Nephron (organoid): ENCODE measurements at regions not wholly inside any gene's neighbourhood (a gene's known extent, or its start where the extent isn't known, plus 50 kb on each side); places are given as distances from the start of the nearest gene placed in this dataset.

ENCODE experiments used
- H3K27ac Mint-ChIP-seq, 3 experiments: 2 replicates each; pipeline ENCODE4 v1.8.0; 2020; ENCODE audit warnings: mixed read lengths in 3 of 3, mild to moderate bottlenecking in 2 of 3, moderate library complexity in 1 of 3
- H3K27me3 Mint-ChIP-seq: 2 replicates; pipeline ENCODE4 v1.8.0; 2021; ENCODE audit warnings: low read depth, mild to moderate bottlenecking, moderate library complexity, mixed read lengths
- H3K36me3 Mint-ChIP-seq: 2 replicates; pipeline ENCODE4 v1.8.0; 2020; ENCODE audit warnings: low read depth, mixed read lengths
- H3K4me1 Mint-ChIP-seq: 2 replicates; pipeline ENCODE4 v1.8.0; 2020; ENCODE audit warnings: mixed read lengths
- H3K4me3 Mint-ChIP-seq, 3 experiments: 2 replicates each; pipeline ENCODE4 v1.8.0; 2020; ENCODE audit warnings: mild to moderate bottlenecking in 3 of 3, mixed read lengths in 3 of 3, moderate library complexity in 2 of 3
- H3K9me3 Mint-ChIP-seq: 2 replicates; pipeline ENCODE4 v1.8.0; 2020; ENCODE audit warnings: mixed read lengths
- TF ChIP-seq, protein P1 (sequence below), 3 experiments: fragments of 200-600 bp; sonication (generic); IDR thresholded peaks; one replicate each; pipeline ENCODE4 v1.5.0; 2021; ENCODE audit warnings: antibody characterized with exemption in 3 of 3; ENCODE audit not compliant: unreplicated experiment in 3 of 3

DNA sequence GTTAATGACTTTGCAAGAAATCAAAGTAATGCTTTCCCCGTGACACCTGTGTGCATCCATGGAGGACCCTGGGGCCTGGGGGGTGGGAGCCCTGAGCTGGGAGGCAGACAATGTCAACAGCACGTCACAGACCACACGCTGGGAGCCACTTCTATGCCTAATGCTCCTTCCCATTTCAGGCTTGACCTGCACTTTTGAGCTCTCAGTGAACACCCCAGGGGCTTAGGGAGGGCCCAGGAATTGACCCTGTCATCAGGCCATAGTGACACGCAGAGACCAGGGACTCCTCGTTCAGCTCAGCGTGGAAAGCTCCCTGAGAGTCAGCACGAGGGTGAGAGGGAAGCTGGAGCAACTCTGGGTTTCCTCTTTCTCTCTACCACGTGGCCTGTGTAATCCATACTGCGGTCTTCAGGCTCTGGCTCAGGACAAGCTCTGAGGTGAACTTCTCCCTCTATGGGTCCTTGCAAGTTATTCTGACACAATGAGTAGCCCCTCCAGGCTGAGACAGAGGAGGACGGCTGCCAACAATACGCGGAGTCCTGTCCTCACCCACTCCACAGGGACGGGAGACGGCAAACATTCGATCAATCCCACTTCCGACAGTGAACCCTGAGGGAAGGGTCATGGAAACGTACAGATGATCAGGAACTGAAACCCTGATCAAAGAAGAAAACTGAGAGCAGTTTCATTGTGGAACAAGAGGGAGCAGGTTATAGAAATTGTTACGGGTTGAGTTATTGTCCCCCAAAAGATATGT is 130.8 kb upstream of the IRX4 start:
- Mint-ChIP-seq H3K36me3 (no peaks in the 10 kb centered on the region), H3K27me3 (peaks cover 33% of the 10 kb centered on the region), H3K27ac (no peak overlapping the region), H3K4me3 (no peak overlapping the region), H3K9me3 (no peaks in the 10 kb centered on the region), H3K4me1 (peaks cover 10% of the 10 kb centered on the region)
- TF ChIP-seq, protein P1, sequence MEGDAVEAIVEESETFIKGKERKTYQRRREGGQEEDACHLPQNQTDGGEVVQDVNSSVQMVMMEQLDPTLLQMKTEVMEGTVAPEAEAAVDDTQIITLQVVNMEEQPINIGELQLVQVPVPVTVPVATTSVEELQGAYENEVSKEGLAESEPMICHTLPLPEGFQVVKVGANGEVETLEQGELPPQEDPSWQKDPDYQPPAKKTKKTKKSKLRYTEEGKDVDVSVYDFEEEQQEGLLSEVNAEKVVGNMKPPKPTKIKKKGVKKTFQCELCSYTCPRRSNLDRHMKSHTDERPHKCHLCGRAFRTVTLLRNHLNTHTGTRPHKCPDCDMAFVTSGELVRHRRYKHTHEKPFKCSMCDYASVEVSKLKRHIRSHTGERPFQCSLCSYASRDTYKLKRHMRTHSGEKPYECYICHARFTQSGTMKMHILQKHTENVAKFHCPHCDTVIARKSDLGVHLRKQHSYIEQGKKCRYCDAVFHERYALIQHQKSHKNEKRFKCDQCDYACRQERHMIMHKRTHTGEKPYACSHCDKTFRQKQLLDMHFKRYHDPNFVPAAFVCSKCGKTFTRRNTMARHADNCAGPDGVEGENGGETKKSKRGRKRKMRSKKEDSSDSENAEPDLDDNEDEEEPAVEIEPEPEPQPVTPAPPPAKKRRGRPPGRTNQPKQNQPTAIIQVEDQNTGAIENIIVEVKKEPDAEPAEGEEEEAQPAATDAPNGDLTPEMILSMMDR (IDR thresholded peaks at IDR 0.05; ENCODE audit: unreplicated experiment in 3 of 3) = no peak

DNA sequence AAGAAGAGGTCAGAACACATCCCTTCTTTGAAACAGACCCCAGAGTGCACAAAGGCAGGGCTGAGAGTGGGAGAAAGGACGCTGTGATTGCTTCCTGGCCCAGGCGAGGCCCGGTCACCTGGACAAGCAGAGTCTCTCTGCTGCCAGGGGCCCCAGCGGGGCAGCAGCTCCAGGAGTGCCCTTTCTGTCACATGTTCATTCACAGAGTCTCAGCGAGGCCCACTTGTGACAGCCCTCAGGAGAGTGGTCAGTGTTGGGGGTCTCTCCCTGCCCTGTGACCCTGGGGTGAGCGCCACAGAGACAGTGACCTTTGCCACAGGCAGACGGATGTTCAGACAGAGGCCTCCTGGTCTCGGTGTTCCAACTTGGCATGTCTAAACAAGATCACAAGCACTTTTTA is 130.2 kb upstream of the IRX4 start:
- Mint-ChIP-seq H3K27ac (no peak overlapping the region), H3K36me3 (no peaks in the 10 kb centered on the region), H3K4me1 (peaks cover 15% of the 10 kb centered on the region), H3K27me3 (peaks cover 33% of the 10 kb centered on the region), H3K4me3 (no peak overlapping the region), H3K9me3 (no peaks in the 10 kb centered on the region)
- TF ChIP-seq, protein P1 (IDR thresholded peaks at IDR 0.05; ENCODE audit: unreplicated experiment in 3 of 3) = no peak

DNA sequence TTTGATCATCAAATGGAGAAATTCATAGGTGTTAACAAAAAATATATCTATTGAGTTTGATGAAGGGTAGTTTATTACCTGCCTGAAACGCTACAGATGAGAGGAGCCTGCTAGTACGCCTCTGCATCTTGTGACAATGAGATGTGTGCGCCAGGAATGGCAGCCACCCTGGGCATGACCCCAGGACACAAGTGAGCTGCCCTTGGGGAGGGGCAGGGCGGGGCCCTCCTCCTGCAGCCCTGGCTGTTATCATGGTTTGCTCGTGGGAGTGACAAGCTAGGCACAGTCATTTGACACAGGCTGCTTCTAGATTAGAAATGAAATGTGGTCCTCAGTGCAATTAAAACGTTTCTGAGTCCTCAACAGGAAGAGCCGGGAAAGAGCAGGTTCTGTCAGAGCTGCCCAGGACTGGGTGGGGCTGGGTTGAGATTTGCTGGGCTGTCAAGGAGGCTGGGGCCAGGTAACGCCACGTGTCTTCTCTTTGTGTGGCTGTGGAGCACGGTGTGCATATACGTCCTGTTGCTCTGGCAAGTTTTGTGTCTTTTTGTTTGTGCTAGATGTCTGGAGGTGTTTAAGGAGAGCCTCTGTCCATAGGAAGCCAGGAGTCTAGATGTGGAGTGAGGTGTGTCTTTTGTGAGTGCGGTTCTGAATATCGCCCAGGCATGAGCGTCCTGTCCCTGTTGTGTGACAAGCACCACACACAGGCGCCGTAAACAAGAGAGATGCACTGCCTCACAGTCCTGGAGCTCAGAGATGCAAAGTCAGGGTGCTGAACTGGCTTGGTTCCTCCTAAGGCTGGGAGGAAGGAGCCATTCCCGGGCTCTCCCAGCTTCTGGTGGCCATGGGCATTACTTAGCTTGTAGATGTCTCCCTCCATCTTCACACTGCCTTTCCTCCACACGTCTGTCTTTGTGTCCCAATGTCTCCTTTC is 129.0 kb upstream of the IRX4 start:
- no peaks in the 10 kb centered on the region for H3K9me3 Mint-ChIP-seq
- H3K27ac Mint-ChIP-seq = no peak overlapping the region
- TF ChIP-seq, protein P1 (IDR thresholded peaks at IDR 0.05; ENCODE audit: unreplicated experiment in 3 of 3) = no peak
- H3K36me3 Mint-ChIP-seq = no peaks in the 10 kb centered on the region
- peaks cover 15% of the 10 kb centered on the region for H3K4me1 Mint-ChIP-seq
- H3K4me3 Mint-ChIP-seq = no peak overlapping the region
- peaks cover 37% of the 10 kb centered on the region for H3K27me3 Mint-ChIP-seq

DNA sequence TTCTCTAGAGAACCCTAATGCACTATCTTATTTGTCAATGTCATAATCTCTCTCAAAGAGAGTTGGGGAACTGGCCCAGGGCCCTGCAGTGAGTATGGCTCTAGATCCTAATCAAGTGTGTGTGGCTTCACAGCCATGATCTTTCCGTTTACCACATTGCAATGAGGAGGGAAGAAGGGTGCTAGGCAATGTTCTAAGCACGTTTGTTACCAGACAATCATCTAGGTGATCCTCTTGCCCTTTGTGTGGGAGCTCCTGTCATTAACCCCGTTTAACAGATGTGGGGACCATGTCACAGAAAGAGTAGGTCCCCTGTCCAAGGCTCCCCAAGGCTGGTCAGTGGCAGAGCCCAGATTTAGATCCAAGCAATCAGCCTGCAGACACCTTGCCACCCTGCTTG is 128.2 kb upstream of the IRX4 start:
- H3K27ac Mint-ChIP-seq = no peak overlapping the region
- H3K27me3 Mint-ChIP-seq = peaks cover 43% of the 10 kb centered on the region
- TF ChIP-seq, protein P1 (IDR thresholded peaks at IDR 0.05; ENCODE audit: unreplicated experiment in 3 of 3) = no peak
- no peaks in the 10 kb centered on the region for H3K36me3 Mint-ChIP-seq
- no peaks in the 10 kb centered on the region for H3K9me3 Mint-ChIP-seq
- no peak overlapping the region for H3K4me3 Mint-ChIP-seq
- peaks cover 15% of the 10 kb centered on the region for H3K4me1 Mint-ChIP-seq

DNA sequence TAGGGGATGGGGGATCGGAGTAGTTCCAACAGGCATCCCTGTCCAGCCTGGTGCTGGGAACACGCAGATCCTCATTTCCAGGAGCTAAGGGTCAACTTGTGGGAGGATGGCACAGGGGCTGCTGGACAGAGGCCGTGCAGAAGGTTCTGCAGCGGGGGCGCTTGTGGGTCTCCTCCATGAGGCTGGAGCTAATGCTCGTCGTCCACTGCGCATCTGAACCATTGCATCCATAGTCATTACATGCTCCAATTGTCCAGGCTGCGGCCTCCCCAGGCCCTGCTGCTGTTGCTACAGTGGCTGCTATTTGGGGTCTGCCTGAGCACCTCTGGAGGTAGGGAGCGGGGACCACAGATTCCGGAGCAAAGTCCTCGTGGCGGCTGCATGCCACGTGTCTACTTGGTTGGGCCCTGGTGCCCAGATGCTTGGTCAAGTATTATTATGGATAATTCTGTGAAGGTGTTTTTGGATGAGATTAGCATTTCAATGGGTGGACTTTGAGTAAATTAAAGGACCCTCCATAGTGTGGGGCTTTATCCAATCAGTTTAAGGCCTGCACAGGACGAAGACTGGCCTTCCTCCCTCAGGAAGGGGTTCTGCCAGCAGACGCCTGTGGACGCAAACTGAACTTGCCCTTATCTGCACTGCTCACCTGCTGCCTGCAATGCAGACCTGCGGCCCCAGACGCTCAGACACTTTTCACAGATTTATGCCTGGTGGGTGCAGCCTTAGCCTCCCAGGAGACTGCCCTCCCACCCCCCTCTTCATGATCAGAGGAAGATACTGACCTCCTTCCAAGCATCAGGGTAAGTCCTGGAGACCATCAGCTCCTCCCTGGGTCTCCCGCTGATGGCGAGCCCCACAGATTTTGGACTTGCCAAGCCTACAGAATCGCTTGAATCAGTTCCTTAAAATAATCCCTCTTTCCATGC is 127.5 kb upstream of the IRX4 start:
- Mint-ChIP-seq H3K27me3 (peaks cover 48% of the 10 kb centered on the region), H3K27ac (no peak overlapping the region), H3K4me3 (no peak overlapping the region), H3K9me3 (no peaks in the 10 kb centered on the region), H3K4me1 (peaks cover 15% of the 10 kb centered on the region), H3K36me3 (no peaks in the 10 kb centered on the region)
- TF ChIP-seq, protein P1 (IDR thresholded peaks at IDR 0.05; ENCODE audit: unreplicated experiment in 3 of 3) = no peak
